ENCODE measurements at regions not wholly inside any gene's neighbourhood (a gene's known extent, or its start where the extent isn't known, plus 50 kb on each side); places are given as distances from the start of the nearest gene placed in this dataset.

DNA sequence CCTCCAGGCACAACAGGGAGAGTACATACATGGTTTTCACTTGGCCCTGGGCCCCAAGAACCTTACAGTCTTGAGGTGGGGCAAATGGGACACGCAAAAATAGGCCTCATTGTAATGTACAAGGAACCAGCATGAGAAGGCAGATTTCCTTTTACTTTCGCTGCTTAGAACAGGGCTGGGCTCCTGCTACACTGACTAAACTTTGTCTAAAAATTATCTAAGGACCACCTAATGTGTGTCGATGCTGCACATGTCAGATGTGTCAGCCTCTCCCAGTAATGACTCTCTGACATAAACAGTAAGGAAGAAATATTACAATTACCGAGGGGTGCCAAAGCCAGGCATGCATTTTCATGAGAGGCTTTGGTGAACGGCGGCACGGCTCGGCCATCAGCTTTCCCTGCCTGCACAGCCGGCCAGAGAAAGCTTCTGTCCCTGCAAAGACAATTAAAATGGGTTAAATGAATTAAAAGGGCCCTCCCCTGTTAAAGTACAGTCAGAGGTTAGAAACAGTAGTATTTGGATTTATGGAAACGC, 224.2 kb upstream of the IRX3 start:
- Histone ChIP-seq H3K27ac (no peak overlapping the region), H3K4me3 (no peak overlapping the region)
- TF ChIP-seq, protein P1, sequence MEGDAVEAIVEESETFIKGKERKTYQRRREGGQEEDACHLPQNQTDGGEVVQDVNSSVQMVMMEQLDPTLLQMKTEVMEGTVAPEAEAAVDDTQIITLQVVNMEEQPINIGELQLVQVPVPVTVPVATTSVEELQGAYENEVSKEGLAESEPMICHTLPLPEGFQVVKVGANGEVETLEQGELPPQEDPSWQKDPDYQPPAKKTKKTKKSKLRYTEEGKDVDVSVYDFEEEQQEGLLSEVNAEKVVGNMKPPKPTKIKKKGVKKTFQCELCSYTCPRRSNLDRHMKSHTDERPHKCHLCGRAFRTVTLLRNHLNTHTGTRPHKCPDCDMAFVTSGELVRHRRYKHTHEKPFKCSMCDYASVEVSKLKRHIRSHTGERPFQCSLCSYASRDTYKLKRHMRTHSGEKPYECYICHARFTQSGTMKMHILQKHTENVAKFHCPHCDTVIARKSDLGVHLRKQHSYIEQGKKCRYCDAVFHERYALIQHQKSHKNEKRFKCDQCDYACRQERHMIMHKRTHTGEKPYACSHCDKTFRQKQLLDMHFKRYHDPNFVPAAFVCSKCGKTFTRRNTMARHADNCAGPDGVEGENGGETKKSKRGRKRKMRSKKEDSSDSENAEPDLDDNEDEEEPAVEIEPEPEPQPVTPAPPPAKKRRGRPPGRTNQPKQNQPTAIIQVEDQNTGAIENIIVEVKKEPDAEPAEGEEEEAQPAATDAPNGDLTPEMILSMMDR (IDR thresholded peaks at IDR 0.05), result no peak
- DNase-seq (ENCODE audit: low spot score), result no peak

DNA sequence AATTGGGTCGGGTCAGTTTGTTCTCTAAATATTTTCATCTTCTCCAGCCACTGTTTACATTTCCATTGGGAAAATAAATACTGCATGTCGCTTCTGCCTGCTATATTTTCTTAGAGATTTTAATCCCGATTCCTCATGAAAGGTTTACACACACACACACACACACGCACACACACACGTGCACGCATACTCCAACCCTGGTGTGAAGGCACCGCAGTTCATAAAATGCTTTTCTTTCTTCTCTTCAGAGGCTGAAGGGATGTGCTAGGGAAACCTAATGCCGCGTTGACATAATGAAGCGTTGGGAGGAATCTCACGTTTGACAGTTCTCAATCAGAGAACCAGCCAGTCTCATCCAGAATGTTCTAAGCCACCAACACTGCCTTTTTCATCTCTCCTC, 222.9 kb upstream of the IRX3 start:
- TF ChIP-seq, protein P1 (IDR thresholded peaks at IDR 0.05), result no peak
- Histone ChIP-seq H3K4me3 (no peak overlapping the region), H3K27ac (no peak overlapping the region)
- no peak for DNase-seq (ENCODE audit: low spot score)

DNA sequence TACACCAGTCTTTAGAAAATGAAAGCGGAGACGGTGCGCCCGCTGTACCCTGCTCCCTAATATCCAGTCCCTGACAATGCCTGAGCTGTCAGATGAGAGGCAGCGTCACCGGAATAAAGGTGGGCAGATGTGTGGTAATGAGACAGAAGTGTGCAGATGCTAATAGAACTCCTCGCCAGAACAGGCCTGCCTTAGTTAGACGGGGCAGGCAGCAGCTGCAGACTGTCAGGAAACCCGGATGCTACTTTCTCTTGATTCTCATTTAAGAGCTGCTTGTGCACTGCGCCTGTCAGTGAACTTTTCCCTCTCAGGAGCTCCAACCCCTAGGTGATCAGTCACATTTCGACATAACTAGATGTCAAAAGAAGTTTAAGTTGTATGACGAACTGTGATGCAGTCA, 221.8 kb upstream of the IRX3 start:
- DNase-seq (ENCODE audit: low spot score), result no peak
- H3K27ac ChIP-seq, result no peak overlapping the region
- no peak overlapping the region for H3K4me3 ChIP-seq
- TF ChIP-seq, protein P1 (IDR thresholded peaks at IDR 0.05), result no peak

DNA sequence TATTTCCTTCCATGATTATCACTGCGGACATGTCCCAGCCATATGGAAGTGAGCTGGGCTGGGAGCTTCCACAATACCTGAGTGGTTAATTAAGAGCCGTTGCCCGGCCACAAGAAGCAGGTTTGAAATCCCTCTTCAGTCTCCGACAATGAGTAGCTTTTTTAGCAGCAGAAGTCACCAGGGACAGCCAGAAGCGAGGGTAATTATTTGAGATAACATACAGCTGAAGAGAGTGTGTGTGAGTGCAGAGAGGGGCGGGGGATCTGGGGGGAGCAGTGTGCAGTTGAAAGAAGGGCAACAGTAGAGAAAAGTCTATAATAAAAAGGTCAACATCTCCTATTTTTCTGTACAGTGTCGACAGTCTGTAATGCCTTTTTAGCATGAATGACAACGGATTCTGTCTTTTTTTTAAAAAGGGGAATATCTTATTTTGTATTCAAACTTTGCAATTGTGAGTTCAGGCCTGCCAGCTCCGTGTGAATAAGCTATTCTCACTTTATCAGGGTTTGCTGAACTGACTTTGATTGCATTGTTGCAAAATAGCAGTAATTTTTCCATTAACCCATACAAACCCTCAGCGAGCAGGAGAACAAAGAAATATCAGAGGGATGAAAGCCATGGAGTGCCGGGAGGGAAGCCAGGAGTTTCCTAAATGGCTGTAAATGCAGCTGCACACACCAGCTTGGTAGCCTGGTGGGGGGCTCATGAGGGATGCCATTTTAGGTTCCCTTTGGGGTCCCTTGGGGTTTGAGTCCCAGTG, 220.3 kb upstream of the IRX3 start:
- Histone ChIP-seq H3K4me3 (no peak overlapping the region), H3K27ac (no peak overlapping the region)
- TF ChIP-seq, protein P1 (IDR thresholded peaks at IDR 0.05), result no peak
- no peak for DNase-seq (ENCODE audit: low spot score)

DNA sequence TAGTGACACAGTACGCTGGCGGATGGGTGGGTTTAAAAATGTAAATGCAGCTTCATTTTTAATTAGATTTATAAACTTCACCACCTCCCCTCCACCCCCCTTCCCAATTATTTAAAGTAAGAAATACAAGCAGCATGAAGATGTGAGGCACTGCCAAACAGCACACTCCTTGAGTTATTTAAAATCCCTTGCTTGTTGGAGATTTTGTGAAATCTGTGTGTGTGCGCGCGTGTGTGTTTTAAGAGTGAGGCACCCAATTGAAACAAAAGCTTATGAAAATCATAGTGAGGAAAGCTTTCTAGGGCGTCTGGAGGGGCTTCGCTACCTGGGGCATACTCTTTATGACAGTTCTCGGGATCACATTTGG, 219.6 kb upstream of the IRX3 start:
- DNase-seq (ENCODE audit: low spot score), result no peak
- H3K27ac ChIP-seq, result no peak overlapping the region
- H3K4me3 ChIP-seq, result no peak overlapping the region
- TF ChIP-seq, protein P1 (IDR thresholded peaks at IDR 0.05), result no peak

DNA sequence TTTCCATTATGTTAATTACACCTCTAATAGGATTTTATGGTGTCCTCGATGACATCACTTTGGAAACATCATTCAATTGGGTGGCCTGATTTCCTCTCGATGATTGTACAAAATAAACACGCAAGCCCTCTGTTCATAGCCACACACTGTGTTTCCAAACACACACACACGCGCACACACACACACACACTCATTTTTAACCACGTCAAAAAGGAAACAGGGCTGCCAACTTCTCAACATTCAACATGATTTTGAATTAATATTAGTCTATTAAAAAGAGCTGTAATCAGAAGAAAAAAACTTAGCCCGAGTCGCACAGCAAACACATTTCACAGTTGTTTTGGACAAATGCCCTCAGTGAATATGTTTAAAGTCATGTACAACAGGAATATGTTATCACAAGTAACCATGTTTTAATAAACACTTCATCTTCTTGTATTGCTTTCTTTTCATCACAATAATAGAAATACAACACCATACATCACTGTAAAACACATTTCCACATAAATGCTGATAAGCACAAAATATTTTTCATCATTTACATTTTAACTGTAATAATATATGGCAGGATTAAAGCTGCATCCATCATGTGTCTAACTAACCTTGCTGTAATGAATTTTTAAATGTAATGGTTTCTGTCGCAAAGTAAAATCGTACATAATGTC, 219.1 kb upstream of the IRX3 start:
- TF ChIP-seq, protein P1 (IDR thresholded peaks at IDR 0.05), result no peak
- no peak overlapping the region for H3K4me3 ChIP-seq
- no peak for DNase-seq (ENCODE audit: low spot score)
- H3K27ac ChIP-seq, result no peak overlapping the region

DNA sequence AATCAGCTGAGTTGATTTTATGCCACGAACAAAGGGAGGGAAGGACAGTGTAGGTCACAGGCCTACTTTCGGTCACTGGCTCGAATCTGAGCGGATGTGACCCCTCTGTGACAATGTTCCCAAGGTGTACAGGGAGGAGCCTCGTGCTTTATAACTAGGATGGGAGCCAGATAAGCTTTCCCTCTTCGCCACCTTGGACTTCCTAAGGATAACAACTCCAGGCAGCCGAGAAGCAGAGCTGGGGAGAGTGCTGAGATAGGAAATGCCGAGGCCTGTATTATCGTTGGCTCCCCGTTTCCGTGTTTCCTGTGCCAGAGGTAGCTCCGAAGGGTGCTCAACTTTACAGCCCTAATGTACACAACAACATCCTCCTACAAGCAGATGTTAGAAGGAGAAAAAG, 217.8 kb upstream of the IRX3 start:
- Histone ChIP-seq H3K4me3 (no peak overlapping the region), H3K27ac (peak overlapping the region in 1 of 2 donors; percentile 22)
- DNase-seq (ENCODE audit: low spot score), result no peak
- TF ChIP-seq, protein P1 (IDR thresholded peaks at IDR 0.05), result no peak

Measured in coronary artery (tissue), 2 donors.